ENCODE measurements at regions not wholly inside any gene's neighbourhood (a gene's known extent, or its start where the extent isn't known, plus 50 kb on each side); places are given as distances from the start of the nearest gene placed in this dataset.
A peak's percentile ranks its signal among the peaks of the same experiment; 100 is the strongest.

DNA sequence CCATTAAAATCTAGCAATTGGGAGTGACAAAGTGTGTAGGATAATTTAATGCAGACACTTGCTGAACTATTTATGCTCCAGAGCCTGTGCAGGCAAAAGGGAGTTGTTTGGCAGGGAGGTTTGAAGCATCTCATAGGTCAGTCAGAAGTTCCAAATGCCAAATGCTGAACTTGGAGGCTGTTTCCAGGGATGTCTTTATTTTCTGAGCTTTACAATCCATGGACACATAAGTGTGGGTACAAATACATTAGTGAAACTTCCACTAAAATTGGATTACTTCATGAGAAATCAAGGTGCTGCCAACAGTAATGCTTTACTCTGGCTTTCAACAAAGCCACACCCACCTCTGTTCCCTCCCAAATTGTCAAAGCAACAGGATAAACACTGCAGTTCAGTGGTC, 422.1 kb upstream of the SETBP1 start:
- no peak for DNase-seq

DNA sequence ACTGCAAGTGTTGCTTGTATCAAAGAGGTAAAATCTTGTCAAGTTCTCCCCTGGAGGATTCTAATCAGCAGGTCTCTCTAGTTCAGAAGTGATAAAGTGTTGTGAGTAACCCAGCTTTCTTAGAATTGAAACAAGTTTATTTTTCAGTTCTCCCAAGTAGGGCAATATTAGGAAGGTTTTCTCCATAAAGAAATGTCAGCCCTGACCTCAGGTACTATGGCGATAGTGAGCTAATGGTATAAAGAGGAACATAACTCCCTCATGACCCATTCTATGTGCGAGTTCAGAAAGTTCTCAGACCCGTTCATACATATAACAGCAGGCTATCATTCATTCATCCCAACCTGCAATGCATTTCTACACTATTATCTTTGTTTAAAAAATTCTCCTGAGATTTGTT, 421.1 kb upstream of the SETBP1 start:
- DNase-seq = no peak

DNA sequence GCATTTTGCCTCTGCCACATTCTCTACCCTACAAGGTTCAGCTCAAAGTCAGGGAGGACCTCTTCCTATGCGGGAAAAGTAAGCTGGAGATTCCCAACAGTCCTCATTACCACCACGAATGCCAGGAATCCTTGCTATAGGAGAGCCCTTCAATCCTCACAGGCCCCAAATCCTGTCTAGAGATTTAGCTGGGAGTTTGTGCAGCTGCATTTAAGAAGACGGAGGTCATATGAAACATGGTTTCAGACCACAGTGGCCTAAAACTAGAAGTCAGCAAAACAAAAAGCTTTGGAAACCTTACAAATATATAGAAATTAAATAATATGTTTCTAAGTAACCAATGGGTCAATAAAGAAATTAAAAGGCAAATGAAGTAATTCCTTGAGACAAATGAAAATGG, 415.3 kb upstream of the SETBP1 start:
- no peak for DNase-seq

DNA sequence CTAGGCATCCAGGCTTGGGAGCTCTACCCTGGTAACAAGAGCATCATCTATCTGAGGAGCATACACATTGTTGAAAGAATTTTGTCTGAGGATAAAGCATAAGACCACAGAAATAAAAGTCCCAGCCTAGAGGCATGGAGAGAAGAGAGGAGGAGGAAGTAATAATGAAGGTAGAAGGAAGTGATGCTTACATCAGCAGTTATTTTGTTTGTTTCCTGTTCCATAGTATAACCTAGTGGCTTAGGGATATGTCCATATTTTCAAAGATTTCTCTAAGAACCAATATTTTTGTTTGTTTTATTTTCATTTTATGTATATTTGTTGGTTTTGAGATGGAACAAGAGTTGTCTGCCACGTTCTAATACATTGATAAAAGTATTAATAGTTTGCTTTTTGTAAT, 407.4 kb upstream of the SETBP1 start:
- DNase-seq = no peak

DNA sequence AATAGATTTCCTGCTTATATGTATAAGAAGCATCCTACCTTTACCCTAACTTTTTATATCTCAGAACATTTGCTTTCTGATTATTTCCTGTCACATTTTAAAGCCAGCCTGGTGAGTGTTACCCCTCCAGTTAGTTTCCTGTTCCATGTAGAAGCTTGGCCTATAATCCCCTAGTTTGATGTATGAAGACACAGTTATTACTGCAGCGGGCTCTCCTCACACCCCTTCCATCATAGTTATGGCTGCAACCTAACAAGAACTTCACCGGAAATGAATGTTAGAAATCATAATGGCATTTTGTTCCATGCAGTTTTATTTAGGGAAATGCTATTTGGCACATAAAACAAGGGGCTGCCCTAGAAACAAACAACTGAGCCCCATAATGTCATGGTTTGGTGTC, 400.2 kb upstream of the SETBP1 start:
- DNase-seq = no peak

DNA sequence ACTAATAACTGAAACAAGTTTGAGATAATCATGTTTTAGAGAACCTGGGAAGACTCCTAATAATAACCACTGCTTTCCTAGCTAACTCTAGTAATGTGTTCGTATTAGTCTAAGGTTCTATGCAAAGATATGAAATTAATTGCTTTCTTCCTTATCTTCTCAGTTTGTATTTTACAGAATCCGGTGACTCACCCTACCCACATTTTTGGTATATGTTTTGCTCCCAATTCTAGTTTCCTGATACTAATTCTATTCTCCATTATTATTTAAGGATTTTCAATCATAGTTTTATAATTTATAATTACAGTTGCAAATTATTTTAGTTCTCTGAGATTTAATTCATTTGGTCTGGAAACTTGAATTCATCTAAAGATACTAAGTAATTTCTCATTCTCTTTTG, 394.6 kb upstream of the SETBP1 start:
- no peak for DNase-seq

DNA sequence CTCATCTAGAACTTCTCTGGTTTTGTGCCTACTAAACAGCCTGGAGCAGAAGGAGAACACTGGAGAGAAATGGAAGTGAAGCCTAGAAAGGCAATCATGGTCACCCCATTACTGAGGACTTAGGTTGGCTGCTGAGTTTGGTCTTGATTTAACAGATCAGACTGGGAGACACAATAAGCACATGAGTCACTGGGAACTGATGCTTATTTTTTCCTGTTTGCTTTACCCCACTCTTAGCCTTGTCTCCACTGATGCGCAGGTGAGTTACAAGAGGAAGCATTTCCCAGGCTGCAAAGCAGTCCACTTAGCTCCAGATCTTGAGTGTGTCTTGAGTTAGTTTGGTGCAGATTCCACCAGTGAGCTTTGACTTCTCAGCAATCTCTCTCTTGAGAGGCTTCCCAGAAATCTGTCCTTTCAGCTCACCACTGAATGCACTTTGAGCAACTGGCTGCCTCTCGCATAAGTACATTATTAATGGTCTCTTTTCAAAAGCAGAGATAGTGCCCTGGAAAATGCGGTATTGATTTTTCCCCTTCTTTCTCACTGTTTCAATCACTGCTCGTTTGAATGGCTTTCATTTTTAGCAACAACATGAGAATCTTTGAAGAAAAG, 390.2 kb upstream of the SETBP1 start:
- DNase-seq = no peak

DNA sequence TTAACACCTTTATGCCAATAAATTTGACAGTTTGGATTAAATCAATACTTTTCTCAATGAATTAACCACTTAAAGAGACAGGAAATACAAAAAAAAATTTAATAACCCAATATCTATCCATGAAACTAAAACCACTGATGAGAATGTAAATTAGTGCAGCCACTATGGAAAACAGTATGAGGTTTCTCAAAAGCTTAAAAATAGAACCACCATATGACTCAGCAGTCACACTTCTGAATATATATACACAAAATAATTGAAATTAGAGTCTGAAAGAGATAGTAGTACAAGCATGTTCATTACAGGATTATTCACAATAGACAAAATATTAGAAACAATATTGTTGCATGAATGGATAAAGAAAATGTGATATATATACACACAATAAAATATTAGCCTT, 382.1 kb upstream of the SETBP1 start:
- no peak for DNase-seq

DNA sequence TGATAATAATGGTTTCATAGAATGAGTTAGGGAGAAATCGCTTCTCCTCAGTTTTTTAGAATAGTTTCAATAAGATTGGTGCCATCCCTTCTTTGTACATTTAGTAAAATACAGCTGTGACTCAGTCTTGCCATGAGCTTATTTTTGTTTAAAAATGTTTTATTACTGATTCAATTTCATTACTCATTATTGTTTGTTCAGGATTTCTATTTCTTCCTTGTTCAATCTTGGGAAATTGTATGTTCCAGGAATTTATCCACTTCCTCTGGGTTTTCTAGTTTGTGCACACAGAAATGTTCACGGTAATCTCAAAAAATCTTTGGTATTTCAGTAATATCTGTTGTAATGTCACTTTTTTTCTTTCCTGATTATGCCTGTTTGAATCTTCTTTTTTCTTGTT, 371.5 kb upstream of the SETBP1 start:
- no peak for DNase-seq

DNA sequence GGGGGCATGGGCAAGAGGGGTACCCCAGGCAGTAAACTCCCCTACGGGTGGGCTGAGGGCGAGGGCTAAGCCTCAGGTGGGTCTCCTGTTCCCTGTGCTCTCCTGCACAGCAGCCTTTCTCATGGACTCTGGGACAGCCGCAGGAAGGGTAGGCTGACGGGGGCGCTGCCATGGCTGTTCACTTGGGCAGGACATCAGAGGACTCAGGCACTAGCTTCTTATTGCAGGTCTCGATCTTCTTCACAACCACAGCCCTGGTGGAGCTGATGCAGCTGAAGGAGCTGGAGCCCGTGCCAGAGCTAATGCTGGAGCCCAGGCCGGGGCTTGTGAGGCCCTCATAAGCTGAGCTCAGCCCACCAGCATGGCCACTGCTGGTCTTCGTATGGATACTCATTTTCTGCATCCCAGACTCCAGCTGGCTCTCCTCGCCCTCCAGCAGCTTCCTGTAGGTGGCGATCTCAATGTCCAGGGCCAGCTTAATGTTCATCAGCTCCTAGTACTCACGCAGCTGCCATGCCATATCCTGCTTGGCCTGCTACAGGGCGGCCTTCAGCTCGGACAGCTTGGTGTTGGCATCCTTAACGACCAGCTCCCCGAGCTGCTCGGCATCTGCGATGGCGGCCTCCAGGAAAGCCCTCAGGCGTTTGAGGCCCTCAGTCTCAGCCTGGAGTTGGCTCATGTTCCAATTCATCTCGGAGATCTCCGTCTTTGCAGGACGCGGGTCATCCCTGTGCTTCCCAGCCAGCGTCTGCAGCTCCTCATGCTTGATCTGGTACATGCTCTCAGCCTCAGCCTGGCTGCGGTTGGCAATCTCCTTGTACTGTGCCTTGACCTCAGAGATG, 359.8 kb upstream of the SETBP1 start:
- DNase-seq = no peak

DNA sequence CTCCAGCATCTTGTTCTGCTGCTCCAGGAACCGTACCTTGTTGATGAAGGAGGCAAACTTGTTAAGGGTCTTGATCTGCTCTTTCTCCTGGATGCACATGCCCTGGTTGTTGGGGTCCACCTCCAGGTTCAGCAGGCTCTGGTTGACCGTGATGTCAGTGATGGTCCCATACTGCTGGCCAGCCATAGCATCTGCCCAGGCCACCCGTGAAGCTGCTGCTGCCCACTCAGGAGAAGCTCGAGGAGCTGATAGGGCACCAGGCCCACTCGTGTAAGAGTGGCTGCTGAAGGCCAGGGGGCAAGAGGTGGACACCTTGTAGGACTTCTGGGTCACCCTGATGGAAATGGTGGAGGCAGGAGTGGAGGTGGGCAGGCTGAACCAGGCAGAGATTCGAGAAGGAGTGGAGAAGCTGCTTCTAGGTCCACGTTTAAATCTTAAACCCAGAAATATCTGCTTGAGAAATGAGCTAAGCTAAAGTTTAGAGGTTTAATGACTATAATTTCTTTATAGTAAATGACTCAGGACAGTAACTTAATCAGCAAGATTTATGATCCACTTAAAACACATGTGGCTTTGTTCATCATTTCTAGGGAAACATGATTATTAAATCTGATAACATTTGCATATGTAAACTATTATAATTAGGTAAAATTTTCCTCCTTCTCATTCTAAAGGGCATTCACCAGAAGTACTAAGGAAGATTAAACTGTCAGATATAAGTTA, 358.7 kb upstream of the SETBP1 start:
- DNase-seq = no peak

DNA sequence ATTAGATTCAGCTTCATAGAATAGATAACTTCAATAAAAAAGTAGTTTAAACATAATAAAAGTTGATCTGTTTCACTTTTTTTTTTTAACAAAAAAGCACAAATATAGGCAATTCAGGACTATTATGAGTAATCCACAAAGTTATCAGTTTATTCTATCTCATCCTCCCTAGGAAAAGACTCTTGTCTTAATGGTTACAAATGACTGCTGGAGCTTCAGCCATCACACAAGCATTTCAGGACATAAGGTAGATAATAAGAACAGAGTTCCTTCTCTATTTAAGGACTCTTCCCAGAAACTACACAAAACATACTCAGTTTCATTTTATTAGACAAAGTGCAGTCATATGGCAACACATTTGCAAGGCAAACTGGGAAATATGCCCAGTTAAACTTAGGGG, 357.6 kb upstream of the SETBP1 start:
- no peak for DNase-seq

DNA sequence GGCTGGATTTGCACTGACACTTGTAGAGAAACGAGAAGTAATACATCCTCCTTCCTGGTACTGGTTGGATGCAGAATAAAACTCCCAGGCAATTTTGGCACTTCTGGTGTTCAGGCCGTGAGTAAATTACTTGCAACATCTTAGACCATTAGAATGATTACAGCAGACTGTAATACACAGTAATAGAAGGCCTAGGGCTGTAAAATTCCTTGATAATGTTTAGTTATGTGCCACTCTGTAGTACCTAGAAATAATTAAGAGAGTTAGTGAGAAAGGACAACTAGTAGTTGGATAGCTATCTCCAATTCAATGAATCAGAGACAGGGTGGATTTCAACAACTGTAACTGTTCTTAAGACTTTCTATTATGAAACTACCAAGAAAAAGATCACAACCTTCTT, 356.3 kb upstream of the SETBP1 start:
- no peak for DNase-seq

DNA sequence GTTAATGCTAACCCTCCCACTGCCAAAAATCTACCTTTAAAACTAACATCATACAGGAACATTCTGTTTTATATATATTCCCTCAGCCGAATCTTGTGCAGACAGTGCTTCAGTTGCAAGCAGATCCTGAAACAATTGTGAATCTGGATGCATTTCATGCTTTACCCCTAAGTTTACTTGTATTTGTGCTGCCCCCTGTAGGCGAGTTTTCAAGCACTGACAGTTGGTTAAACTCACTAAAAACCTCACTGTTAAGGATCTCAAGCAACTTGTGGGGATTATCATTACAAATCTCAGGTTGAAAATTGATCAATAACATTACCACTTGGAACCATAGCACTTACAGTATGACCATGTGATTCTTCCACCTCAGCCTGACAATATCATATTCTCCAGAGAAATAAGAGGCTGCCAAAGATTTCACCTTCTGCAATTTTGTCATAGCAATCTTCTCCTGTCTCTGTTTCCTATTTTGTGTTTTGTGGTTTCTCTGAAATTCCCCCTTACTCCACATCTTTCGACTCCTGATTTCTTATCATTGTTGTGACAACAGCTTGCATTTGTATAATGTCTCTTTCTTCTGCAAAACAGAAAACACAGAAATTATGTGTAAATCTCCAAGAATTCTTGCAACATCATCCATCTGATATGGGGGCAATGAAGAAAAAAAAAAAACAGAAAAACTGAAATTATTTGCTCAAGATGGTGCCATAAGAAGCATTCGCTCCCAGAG, 354.6 kb upstream of the SETBP1 start:
- DNase-seq = peak; percentile 45

DNA sequence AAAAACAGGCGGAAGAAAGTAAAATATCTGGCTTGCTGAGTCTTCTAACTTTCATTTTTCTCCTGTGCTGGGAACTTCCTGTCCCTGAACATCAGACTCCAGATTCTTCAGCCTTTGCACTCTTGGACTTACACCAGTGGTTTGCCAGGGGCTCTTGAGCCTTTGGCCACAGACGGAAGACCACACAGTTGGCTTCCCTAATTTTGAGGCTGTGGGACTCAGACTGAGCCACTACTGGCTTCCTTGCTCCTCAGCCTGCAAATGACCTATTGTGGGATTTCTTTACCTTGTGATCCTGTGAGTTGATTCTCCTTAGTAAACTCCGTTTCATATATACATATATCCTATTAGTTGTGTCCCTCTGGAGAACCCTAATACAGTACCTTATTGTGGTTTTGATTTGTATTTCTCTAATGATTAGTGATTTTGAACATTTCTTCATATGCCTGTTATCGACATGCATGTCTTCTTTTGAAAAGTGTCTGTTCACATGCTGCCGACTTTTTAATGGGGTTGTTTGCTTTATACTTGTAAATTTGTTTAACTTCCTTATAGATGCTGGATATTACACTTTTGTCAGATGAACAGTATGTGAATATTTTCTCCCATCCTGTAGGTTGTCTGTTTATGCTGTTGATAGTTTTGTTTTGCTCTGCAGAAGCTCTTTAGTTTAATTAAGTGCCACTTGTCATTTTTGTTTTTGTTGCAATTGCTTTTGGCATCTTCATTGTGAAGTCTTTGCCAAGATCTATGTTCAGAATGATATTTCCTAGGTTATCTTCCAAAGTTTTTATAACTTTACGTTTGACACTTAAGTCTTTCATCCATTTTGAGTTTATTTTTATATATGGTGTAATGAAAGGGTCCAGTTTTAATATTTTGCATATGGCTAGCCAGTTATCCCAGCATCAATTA, 348.8 kb upstream of the SETBP1 start:
- DNase-seq = no peak

DNA sequence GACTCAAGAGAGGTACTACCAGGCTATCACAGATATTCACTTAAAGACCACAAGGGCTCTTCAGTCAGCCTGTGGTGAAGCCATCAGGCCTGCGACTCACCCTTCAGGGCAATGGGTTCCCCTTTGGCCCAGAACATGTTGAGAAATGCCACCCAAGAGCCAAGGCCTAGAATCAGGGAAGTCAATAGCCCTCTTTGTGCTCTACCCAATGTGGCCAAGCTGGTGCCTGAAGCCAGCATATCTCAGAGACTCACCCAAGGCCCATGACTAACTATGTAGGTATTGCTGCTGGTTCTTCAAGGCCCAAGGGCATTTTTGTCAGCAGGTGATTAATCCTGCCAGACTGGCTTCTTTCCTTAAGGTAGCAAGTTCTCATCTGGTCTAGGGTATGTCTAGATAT, 338.9 kb upstream of the SETBP1 start:
- DNase-seq = no peak

DNA sequence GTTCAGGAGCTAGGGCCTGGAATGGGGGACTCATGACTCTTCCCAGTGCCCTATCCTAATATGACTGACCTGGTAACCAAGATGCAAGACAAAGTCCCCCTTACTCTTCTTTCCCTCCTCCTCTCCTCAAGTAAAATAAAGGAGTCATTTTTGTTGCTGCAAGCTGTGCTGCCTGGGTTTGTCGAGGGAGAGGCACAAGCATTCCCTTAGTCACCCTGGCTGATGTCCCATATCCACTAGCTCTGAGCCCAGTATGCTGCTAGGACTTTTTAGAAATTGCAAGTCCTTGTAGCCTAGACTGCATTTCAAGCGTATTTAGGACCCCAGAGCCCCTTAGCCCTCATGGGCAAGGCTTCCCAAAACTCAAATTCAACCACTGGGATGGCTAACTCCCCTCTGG, 338.5 kb upstream of the SETBP1 start:
- no peak for DNase-seq

DNA sequence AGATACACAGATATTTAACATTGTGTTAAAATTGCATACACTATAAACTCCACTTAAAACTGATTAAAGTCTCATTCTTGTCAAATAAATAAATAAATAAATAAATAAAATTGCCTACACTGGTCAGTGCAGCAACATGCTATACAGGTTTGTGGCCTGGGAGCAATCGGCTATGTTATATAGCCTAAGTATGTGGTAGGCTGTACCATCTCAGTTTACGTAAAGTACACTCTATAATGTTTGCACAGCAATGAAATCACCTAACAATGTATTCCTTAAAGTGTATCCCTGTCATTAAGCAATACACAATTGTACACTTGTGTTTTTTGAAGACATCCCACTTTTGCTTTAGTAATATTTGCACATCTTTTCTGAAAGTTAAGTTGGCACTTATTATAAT, 337.7 kb upstream of the SETBP1 start:
- DNase-seq = no peak

DNA sequence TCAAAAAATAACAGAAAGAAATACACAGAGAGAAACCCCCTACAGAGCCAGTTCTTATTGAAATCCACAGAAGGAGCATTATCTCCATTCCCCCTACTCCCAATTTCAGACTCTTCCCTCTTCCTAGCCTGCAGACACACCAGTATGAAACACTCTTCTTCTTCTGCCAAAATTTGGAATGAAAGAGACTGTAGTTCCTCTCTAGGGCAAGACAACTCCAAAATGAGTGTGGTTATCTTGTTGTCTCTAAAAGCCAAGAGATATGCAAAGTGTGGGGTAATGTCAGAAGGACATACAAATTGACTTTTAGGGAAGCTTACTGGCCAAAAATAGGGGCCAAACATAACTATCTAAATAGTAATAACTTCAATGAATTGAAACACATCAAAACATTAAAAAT, 337.1 kb upstream of the SETBP1 start:
- DNase-seq = no peak

DNA sequence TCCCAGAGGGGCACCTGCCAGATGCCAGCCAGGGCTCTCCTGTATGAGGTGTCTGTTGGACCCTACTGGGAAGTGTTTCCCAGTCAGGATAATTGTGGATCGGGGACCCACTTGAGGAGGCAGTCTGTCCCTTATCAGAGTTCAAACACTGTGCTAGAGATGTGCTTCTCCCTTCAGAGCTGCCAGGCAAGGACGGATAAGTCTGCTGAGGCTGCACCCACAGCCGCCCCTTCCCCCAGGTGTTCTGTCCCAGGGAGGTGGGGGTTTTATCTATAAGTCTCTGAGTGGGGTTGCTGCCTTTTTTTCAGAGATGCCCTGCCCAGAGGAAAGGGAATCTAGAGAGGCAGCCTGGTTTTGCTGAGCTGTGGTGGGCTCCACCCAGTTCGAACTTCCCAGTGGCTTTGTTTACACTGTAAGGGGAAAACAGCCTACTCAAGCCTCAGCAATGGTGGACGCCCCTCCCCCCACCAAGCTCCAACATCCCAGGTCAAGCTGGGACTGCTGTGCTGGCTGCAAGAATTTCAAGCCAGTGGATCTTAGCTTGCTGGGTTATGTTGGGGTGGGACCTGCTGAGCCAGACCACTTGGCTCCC, 324.0 kb upstream of the SETBP1 start:
- DNase-seq = no peak

DNA sequence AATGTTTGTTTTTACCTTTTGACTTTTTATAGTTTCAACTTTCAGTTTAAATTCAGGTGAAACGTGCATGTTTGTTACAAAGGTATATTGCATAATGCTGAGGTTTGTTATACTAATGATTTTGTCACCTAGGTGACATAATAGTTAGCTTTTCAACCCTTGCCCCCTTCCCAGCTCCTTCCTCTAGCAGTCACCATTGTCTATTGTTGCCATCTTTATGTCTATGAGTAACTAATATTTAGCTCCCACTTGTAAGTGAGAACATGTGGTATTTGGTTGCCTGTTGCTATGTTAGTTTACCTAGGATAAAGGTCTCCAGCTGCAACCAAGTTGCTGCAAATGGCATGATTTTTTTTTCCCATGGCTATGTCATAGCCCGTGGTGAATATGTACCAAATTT, 322.3 kb upstream of the SETBP1 start:
- DNase-seq = no peak

DNA sequence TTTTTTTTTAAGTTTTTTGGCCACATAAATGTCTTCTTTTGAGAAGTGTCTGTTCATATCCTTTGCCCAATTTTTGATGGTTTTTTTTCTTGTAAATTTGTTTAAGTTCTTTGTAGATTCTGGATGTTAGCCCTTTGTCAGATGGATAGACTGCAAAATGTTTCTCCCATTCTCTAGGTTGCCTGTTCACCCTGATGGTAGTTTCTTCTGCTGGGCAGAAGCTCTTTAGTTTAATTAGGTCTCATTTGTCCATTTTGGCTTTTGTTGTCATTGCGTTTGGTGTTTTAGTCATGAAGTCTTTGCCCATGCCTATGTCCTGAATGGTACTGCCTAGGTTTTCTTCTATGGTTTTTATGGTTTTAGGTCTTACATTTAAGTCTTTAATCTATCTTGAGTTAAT, 320.9 kb upstream of the SETBP1 start:
- DNase-seq = peak; percentile 1
